ENCODE measurements at regions not wholly inside any gene's neighbourhood (a gene's known extent, or its start where the extent isn't known, plus 50 kb on each side); places are given as distances from the start of the nearest gene placed in this dataset.
"Not testable (repeated sequence)": the region's sequence is repeated elsewhere in the genome, so short reads cannot be mapped to it uniquely, and the experiment has no call there.

DNA sequence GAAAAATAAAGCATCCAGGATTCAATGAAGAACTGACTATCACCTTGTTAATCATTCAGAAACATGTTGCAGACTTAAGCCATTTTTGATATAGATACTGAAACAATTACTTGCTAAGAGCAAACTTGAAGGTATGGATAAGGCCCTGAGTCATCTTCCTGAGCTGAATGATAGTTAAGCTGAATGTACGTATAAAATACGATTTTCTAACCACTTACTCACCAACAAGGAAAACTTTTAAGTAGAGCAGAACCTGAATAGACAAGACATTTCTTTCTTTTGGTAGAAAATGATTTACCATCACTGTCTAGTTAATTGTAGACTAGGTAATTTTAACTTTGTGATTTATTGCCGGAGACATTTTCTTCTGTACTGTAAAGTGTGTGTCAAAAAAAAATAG lies 261.2 kb downstream of the RTP5 start:
- FAIRE-seq, result not testable (repeated sequence)

GRCh38 chr2:242159921-242160320 lies 290.4 kb downstream of the RTP5 start:
- not testable (repeated sequence) for FAIRE-seq

- not testable (repeated sequence) for FAIRE-seq
Measured at GRCh38 chr2:242165115-242165514, 295.6 kb downstream of the RTP5 start.

- not testable (repeated sequence) for FAIRE-seq
Measured at GRCh38 chr2:242171290-242171689, 301.8 kb downstream of the RTP5 start.
